Iris pigment epithelial cell (primary cell): ENCODE measurements at regions not wholly inside any gene's neighbourhood (a gene's known extent, or its start where the extent isn't known, plus 50 kb on each side); places are given as distances from the start of the nearest gene placed in this dataset.

Experiments
- DNase-seq: peaks from one replicate; pipeline ENCODE4 v3.0.0-alpha.2; 2011; ENCODE audit warnings: low read depth

DNA sequence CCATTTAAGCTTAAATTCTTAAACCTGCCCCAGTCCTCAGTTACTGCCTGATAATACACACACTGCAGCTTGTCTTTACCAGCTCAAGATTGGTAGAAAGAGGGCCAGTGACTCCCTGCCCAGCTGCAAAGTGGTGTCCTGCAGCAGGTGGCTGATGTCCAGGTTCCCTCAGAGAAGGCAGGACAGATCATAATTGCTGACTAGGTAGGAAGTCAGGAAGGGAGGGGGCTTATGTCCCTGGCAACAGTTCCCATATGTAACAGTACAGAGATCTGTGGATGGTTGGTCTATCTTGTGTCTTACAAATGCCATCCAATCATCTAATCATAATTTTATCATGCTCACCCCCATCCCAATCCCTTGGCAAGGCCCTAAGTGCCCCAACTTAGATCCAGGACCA, 492.1 kb upstream of the PPP2R3A start:
- DNase-seq: no peak

DNA sequence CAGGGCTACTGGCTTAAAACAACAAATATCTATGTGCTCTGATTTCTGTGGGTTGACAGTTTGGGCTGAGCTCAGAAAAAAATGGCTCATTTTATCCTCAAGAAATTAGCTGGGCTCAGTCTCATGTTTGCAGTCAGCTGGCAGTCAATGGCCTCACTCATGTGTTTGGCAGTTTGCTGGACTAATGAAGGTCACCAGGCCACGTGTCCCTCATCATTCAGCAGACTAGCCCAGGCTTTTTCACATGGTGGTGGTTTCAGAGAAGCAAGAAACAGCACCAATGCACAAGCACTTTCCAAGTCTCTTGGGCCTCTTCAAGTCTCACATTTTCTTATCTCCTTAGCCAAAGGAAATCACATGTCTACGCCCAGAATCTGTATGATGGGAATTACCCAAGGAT, 478.3 kb upstream of the PPP2R3A start:
- DNase-seq: no peak

DNA sequence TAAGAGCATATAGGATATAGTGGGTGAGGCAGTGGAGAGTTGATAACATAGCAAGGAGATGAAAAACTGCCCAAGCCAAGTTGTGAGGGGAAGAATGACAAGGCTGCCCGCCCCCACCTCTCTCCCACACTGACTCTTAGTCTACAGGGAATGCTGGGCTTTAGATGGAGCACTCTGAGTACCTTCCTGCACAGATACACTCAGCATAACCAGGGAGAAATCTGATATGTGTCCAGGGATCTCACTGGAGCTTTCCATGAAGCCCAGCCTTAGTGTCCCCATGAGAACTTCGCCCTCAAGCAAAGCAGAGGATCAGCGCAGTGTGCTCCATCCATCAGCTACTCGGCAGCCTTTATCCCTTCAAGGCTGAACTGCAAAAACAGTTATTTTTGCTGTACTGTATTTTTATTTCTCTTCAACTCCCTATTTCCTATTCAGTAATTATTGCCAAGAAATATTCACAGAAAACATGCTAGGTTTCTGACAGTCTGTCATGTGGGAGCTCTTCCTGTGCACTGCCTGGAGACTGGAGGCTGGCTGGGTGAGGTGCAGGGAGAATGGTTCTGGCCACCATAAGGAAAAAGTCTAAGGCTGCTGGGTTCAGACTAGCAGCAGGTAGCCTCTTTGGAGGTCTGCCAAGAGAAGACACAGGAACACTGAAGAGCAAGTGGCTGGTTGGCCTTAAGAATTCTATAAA, 475.2 kb upstream of the PPP2R3A start:
- no peak for DNase-seq

DNA sequence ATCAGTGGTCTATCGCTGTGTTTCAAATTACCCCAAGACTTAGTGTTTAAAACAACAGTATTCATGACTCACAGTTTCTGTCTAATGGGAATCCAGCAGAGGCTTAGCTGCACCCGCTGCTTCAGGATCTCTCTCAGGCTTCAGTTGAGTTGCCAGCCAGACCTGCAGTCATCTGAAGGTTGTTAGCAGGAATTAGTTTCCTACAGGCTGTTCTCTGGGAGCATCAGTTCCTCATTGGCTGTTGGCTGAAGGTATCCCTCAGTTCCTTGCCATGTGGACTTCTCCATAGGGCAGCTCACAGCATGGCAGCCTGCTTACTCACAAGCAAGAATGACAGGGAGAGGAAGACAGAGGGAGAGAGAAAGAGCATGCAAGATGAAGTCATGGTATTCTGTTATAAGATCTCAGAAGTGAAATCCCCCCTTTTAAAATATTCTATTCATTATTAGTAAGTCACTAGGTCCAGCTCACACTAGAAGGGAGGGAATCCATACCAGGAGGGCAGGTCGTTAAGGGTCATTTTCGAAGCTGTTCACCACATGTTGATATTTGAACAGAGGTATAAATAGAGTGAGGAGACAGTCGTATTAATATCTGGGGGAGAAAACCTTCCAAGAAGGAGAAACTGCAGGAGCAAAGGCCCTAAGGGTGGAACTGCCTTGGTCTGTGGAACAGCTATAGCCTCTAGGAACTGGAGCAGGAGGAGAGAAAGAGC, 473.9 kb upstream of the PPP2R3A start:
- peak; percentile 7 for DNase-seq

DNA sequence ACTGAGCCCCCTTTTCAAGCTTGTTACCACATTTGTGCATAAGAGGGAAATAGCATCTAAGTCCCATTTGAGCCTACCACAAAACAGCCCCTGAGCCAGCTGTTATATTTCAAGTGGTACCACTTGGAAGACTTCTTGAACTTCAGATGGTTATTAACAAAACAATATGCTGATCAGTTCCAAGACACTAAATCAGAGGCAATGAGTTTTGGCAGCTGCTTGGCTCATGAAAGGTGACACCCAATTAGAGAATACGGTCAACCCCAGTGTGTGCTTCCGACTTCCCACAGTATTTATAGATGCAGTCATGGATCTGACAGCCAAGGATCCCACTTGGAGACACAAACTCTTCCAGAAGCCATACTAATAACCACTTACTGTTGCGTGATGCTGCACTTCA, 469.6 kb upstream of the PPP2R3A start:
- no peak for DNase-seq

DNA sequence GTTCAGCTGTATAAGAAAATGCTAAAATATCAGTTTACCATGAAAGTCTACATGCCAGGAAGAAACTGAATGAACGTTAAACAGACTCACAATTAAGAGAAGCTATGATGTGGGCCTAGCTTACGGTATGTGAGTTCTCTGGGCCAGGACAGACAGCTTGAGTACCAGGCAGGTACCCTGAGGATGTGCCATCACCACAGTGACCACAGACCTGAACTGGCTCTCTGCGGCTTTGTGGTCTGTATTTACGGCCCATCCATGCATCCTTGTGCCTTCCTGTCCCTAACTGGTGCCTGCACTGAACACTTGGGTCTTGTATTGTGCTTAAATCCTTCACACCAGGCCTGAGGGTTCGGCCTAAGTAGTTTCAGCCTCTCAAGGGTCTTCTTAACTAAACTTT, 467.5 kb upstream of the PPP2R3A start:
- DNase-seq: no peak

DNA sequence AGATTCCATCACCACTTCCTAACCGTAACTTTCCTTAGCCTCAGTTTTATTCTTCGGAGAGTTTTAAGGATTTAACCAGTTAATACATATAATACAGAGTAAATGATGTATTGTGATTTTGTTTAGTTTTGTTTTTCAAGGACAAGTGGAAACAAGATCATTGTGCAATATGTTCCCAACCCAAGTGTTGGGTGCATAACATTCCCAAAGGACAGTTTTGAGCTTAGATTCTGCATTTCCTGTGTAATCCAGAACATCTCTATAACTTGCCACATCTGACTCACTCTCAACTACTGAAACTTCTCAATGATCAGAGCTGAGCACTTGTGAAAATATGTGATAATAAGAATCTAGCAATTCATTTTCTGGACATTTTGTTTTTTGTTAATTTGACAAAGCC, 466.1 kb upstream of the PPP2R3A start:
- DNase-seq: no peak

DNA sequence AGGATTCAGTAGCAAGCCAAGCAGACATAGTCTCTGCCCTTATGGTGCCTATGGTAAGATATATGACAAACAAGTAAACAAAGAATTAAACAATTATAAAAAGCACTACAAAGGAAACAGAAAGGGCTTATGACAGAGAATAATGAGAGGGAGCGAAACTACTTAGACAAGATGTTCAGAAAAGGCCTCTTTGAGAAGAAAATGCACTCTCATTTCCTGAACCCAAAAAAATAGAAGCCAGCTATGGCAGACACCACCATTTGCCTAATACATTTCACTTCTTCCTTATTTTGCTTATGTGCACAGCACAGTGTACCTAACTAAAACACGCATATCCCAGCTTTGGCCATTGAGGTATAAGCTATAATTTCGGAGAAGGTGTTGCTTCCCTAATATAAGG, 465.5 kb upstream of the PPP2R3A start:
- DNase-seq: no peak

DNA sequence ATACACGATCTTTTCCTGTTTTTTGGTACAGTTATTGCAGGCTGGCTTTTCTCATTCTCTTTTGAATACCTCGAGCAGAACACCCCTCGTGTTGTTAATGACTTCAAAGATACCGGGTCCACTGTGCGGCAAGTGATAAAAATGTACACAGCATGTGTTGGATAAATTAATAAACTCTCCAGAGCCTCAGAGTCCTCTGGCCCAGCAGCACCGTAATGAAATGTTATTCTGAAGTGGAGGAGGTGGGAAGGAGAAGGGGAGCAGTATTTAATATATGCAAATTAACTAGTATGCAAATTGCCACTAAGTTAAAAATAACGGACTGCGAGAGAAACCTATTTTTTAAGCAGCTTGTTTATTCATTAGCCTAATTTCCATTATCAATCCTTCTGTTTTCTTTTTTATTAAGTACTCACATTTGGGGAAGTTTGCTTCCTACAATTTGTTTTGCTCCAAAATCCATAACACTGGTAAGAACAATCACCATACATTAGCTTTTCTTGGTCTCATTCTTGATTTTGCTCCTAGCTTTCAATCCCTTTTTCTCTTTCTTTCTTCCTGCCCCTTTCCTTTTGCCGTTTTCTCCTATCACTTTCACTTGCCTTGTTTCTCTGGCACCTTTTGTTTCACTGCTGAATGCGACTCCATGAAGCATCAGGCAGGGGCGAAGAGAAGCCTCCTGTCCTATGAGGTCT, 462.3 kb upstream of the PPP2R3A start:
- DNase-seq: no peak

DNA sequence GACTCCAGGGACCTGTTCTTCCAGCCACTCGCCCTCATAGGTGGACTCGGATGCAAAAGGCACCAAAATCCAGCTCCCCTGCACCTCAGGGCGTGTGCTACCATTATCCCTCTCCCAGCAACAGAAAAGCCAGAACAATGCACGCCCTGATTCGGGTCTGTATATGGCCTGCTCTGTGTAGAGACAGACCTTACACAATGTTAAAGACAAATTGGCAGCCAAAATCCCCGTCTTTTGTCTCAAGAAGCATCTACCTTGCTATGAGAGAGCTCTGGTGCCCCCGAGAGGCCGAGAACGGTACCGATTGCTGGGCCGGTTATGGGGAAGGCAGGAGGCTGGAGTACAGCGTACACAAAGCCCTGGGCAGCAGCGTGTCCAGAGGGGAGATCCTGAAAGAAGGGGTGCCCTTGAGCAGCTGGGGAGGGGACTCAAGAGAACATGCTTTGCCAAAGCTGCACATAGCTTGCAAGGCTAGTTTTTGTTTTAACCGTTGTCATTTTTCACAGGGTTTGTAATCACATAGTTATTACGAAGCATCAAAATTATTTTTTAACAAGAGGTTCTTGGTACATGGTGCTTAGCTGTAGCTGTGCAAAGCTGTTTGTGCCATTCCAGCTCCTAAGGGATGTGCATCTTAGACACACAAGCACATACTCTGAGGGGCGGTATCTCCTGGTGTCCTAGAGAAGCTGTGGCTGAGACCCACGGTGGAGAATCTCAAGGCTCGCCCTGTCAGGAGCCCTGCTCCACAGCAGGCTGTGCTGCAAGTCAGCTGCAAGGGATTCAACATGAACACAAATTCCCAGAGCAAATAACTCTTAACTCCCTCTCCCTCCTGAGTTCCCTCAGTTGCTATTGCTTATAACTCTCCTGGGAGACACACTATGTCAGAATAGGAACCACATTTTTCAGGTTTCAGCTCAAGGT, 461.5 kb upstream of the PPP2R3A start:
- DNase-seq: peak; percentile 54

DNA sequence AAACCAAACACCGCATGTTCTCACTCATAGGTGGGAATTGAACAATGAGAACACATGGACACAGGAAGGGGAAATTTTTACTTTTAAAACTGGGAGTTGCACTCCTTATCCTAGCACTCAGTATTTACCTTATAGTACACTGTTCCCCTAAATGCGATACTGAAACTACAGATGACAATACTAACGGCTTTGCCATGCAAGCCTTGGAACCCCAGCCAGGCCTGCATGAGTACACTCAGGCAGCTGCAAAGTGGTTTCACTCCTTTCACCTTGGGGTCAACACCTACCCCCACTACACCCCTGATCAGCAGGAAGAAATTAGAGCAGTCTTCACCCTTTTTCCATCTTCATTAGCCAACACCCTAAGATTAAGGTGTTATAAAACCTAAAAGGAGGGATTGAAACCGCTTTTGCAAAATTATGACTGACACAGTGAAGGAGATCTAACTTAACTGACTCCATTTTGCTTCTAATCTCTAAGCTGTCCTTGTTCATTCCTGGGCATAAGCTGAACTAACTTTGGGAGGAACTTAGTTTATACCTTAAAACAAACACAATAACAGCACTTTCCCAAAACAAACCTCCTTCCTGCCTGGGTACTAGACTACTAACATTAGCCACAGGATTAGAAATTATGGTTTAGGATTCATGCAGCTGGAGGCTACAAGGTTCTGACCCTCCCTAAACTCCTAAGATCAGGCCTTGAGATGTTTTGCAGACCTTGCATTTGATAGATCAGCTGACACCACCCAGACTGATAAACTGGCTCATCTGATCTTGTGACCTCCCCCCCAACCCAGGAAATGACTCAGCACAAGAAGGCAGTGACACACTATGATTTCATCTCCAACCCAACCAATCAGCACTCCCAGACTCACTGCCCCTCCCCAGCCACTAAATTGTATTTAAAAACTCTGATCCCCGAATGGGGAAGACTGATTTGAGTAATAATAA, 452.1 kb upstream of the PPP2R3A start:
- DNase-seq: peak; percentile 61

DNA sequence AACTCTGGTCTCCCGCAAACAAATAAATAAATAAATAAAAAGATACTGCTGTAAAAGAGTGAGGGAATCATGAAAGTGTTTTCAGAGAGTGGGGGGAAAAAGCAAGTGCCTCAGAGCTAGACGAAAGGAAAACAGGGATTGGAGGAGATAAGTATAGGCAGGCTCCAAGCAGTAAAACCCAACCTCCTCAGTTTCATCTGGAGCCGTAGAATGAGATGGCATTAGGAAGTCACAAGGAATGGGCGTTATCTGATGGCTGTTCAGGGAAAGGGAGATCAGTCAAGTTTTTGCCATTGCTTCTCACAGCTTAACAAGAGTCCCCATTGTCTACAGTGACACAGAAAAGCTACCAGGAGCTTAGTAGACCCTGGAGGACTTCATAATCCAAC, 451.5 kb upstream of the PPP2R3A start:
- peak; percentile 2 for DNase-seq

DNA sequence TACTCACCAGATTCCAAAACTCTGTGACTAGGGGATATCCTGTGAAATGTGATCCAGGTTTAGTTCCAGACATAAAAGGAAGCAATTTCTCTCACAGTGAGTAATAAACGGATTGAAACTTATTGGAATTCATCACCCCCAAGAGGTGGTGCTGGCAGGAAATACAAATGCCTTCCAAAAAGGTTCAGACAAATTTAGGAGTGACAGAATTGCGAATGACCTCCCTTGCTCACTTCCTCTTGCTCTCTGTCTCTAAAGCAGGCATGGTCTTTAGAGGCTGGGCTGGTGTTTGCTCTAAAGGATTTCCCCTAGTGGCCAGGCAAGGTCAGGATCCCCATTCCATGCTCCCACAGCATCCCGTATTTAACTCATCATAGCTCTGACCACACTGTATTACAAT, 449.4 kb upstream of the PPP2R3A start:
- DNase-seq: peak; percentile 3

DNA sequence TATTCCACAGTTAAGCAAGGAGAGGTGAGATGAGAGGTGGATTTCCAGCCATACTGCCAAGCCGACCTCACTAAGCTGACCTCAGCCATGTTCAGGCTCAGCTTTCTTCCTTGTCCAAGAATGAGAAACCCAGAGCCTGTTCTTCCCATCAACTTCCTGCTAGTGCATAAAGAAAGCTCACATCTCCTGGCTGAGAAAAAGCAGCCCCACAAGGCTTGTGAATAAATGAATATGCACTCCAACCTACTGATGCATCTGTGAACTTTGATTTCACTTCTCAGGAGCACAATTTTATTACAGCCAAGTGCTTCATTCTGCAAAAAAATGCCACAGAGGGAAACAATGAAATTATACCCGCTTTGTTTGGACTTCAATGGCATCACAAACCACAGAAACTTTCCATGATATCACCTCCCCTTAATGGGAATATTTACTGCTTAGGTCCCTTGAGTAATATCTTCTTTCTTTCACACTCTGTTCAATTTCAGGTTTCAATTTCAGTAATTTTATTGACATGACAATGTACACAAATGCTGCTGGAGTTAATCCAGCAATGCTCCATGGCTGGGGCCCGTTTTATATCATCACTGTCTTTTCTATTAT, 437.0 kb upstream of the PPP2R3A start:
- no peak for DNase-seq

DNA sequence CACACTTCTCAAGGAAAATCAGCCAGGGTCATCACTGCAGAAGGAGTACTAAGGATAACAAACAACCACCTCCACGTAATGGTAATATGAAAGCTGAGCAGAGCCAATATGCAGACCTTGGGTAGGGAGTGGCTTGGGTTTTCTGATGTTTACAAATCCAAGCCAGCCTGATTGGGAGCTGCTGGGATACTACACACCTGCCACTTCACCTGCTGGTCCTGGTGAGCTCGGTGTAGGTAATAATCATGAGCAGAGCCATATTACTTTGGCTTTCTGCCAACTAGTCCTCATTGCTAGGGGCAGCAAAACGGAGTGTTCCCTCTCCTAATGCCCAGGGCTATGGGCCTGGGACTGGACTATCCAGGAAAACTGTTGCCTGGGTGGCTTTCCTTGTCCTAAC, 433.5 kb upstream of the PPP2R3A start:
- no peak for DNase-seq

DNA sequence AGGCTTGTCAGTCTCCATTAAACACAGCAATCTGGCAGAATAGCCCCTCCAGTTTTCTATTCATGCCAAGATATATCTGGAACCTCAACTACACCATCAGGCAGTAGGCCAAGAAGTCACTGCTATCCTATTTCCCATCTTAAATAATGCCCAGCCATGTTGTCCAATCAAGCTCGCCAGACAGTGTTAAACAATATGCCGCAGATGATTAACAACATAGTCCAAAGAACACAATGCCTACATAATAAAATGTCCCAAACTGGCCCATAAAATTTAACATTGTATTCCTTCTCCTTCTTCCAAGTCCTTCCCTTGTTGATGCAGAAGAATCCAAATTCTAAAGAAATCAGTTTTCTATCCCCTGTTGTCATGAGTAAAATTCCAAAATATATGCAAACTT, 427.4 kb upstream of the PPP2R3A start:
- no peak for DNase-seq

DNA sequence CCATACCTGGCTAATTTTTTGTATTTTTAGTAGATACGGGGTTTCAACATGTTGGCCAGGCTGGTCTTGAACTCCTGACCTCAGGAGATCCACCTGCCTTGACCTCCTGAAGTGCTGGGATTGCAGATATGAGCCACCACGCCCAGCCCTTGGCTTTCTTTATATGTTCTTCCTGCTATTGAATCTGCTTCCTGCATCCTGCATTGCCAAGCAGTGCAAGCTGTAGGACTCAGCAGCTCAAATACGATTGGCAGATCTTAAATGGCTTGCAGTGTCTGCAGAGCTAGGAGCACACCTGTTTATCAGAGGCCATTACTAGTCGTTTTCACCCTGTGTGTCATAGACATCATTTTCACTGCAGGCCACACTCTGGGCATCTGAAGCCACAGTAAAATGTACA, 426.2 kb upstream of the PPP2R3A start:
- no peak for DNase-seq

DNA sequence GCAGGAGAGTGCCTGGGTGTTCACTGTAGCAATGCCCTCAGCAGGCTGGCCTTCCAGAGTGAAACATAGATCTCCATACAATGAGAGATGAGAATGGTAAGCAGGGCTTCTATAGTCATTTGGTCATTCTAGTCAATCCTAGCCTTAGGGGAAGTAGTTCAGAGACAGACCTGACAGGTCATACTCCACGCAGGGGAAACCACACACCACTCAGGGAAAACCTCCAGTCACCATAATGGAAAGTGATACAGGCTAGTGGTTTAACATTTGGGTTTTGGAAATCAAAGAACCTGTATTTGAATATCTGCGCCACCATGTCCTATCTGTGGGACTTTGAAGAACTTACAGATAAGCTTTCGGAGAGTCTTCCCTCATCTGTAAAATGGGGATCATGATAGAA, 425.7 kb upstream of the PPP2R3A start:
- no peak for DNase-seq

DNA sequence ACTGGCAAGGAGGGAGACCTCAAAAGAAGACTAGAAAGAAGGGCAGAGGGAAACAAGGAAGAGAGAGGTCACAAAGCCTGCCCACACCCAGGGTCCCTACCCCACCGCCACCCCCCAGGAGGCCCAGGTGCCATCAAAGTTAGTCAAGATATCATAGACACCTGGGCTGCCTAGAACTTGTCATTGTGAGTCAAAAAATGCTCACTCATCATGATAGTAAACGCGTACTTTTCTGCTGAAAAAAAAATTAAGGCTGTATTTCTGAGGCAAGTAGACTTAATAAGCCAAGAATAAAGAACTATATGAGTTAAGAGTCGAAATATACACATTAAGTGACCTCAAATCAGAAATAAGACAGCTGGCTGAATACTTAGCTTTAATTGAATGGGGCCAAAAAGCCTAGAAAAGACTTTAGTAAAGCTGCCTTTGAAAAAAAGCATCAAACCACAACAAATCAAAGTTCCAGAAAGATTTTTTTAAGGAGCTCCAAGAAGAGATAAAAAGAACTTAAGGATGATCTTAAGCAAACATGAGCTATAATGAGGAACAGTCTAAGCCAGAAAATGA, 415.5 kb upstream of the PPP2R3A start:
- no peak for DNase-seq

DNA sequence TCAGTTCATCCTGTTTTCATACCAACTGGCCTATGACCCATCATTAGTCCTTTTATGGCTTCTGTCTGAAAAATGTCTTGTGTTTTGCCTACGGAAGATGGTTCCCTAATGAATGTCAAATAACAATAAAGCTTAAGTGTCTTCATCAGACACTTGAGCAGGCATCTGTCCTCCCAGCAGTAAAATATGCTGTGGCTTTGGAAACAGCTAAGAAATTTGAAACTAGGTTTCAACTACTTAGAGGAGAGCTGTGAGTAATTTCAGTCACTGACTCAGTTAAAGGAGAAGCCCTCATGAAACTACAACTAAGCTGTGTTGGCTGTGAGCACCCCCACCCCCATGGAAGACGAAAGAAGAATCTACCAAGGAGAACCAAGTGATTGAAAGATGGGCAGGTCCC, 409.4 kb upstream of the PPP2R3A start:
- no peak for DNase-seq
